H1 (cell line): ENCODE measurements at regions not wholly inside any gene's neighbourhood (a gene's known extent, or its start where the extent isn't known, plus 50 kb on each side); places are given as distances from the start of the nearest gene placed in this dataset.

ENCODE experiments used
- HDAC6 ChIP-seq: IDR thresholded peaks from one replicate; pipeline ENCODE4 v1.7.1; 2012; ENCODE audit warnings: low read depth, mild to moderate bottlenecking, inconsistent platforms, low read length, moderate library complexity

GRCh38 chr20:23141450-23142161 is 55.5 kb upstream of the CD93 start (continued):
- no peak for TF ChIP-seq HDAC6
